MM.1S (cell line): ENCODE measurements at regions not wholly inside any gene's neighbourhood (a gene's known extent, or its start where the extent isn't known, plus 50 kb on each side); places are given as distances from the start of the nearest gene placed in this dataset.

Experiments used
- DNase-seq: peaks from one replicate; pipeline ENCODE4 v3.0.0-alpha.2; 2015
- H2AFZ ChIP-seq: fragments of 300-600 bp; sonication (generic); 2 replicates; pipeline ENCODE4 v1.6.0; 2016; ENCODE audit warnings: antibody characterized with exemption, low read length
- H3F3A ChIP-seq: fragments of 300-600 bp; sonication (generic); 2 replicates; pipeline ENCODE4 v1.6.1; 2016; ENCODE audit warnings: mild to moderate bottlenecking, antibody characterized with exemption, low read length, moderate library complexity, mixed read lengths; ENCODE audit not compliant: insufficient read depth
- H3K27ac ChIP-seq: fragments of 300-600 bp; sonication (generic); 2 replicates; pipeline ENCODE4 v1.5.1; 2016; ENCODE audit warnings: mild to moderate bottlenecking, low read length
- H3K27me3 ChIP-seq: fragments of 300-600 bp; sonication (generic); replicated peaks from 2 replicates; pipeline ENCODE4 v1.6.0; 2016; ENCODE audit warnings: low read length; ENCODE audit not compliant: insufficient read depth
- H3K36me3 ChIP-seq: fragments of 300-600 bp; sonication (generic); replicated peaks from 2 replicates; pipeline ENCODE4 v1.6.1; 2016; ENCODE audit warnings: mild to moderate bottlenecking, low read length, mixed read lengths; ENCODE audit not compliant: insufficient read depth
- H3K4me1 ChIP-seq: fragments of 300-600 bp; sonication (generic); 2 replicates; pipeline ENCODE4 v1.6.1; 2016; ENCODE audit warnings: low read length, mixed read lengths
- H3K4me2 ChIP-seq: fragments of 300-600 bp; sonication (generic); 2 replicates; pipeline ENCODE4 v1.6.0; 2016; ENCODE audit warnings: low read depth, low read length
- H3K4me3 ChIP-seq: fragments of 300-600 bp; sonication (generic); 2 replicates; pipeline ENCODE4 v1.5.1; 2016; ENCODE audit warnings: low read length, mixed read lengths
- H3K79me2 ChIP-seq: fragments of 300-600 bp; sonication (generic); 2 replicates; pipeline ENCODE4 v1.6.1; 2016; ENCODE audit warnings: mixed run types, low read length, mixed read lengths
- H3K9ac ChIP-seq: fragments of 300-600 bp; sonication (generic); 2 replicates; pipeline ENCODE4 v1.6.1; 2016; ENCODE audit warnings: low read length, mixed read lengths
- H3K9me2 ChIP-seq: fragments of 300-600 bp; sonication (generic); replicated peaks from 2 replicates; pipeline ENCODE4 v1.6.1; 2016; ENCODE audit warnings: mild to moderate bottlenecking, low read length, mixed read lengths; ENCODE audit not compliant: insufficient read depth
- H3K9me3 ChIP-seq: fragments of 300-600 bp; sonication (generic); replicated peaks from 2 replicates; pipeline ENCODE4 v1.6.1; 2016; ENCODE audit warnings: mild to moderate bottlenecking, low read length, mixed read lengths; ENCODE audit not compliant: insufficient read depth
- H4K20me1 ChIP-seq: fragments of 300-600 bp; sonication (generic); 2 replicates; pipeline ENCODE4 v1.6.1; 2016; ENCODE audit warnings: mild to moderate bottlenecking, low read length, moderate library complexity, mixed read lengths; ENCODE audit not compliant: insufficient read depth
- CTCF ChIP-seq: fragments of 300-600 bp; sonication (generic); IDR thresholded peaks from 2 replicates; pipeline ENCODE4 v1.5.1; 2016; ENCODE audit warnings: antibody characterized with exemption, low read length, mixed read lengths
- EZH2 ChIP-seq: fragments of 300-600 bp; sonication (generic); optimal IDR thresholded peaks from 2 replicates; pipeline ENCODE3; 2017; ENCODE audit warnings: low read depth, mild to moderate bottlenecking, antibody characterized with exemption, low read length, mixed read lengths
- EZH2phosphoT487 ChIP-seq: fragments of 300-600 bp; sonication (generic); IDR thresholded peaks from 2 replicates; pipeline ENCODE4 v1.6.1; 2018; ENCODE audit warnings: antibody characterized with exemption, low read length

- no peak for DNase-seq
- Histone ChIP-seq H2AFZ (no peak overlapping the region), H3K9me3 (no peaks in the 10 kb centered on the region)
These were observed 735.0 kb upstream of the ZWINT start for GRCh38 chr10:57096044-57096443.

GRCh38 chr10:57094965-57095364 lies 733.9 kb upstream of the ZWINT start:
- H3K36me3 ChIP-seq = no peaks in the 10 kb centered on the region
- no peaks in the 10 kb centered on the region for H3K9me2 ChIP-seq
- H2AFZ ChIP-seq = no peak overlapping the region
- H3K4me1 ChIP-seq = no peaks in the 10 kb centered on the region
- no peak overlapping the region for H3K4me2 ChIP-seq
- H4K20me1 ChIP-seq = no peaks in the 10 kb centered on the region
- no peak overlapping the region for H3K27ac ChIP-seq
- DNase-seq = no peak
- H3K9ac ChIP-seq = no peak overlapping the region
- H3K9me3 ChIP-seq = no peaks in the 10 kb centered on the region
- no peak for TF ChIP-seq EZH2
- TF ChIP-seq CTCF = no peak
- TF ChIP-seq EZH2phosphoT487 = no peak
- no peaks in the 10 kb centered on the region for H3K27me3 ChIP-seq
- no peaks in the 10 kb centered on the region for H3K79me2 ChIP-seq
- H3F3A ChIP-seq = no peaks in the 10 kb centered on the region
- no peak overlapping the region for H3K4me3 ChIP-seq

More at GRCh38 chr10:57096044-57096443, 735.0 kb upstream of the ZWINT start:
- H3K36me3 ChIP-seq = no peaks in the 10 kb centered on the region
- H3K27ac ChIP-seq = no peak overlapping the region
- no peaks in the 10 kb centered on the region for H3K27me3 ChIP-seq
- H3K4me2 ChIP-seq = no peak overlapping the region
- no peak overlapping the region for H3K9ac ChIP-seq
- no peaks in the 10 kb centered on the region for H4K20me1 ChIP-seq
- no peak for TF ChIP-seq CTCF
- no peak for TF ChIP-seq EZH2
- TF ChIP-seq EZH2phosphoT487 = no peak
- no peaks in the 10 kb centered on the region for H3K9me2 ChIP-seq
- H3K79me2 ChIP-seq = no peaks in the 10 kb centered on the region
- H3K4me1 ChIP-seq = no peaks in the 10 kb centered on the region
- H3K4me3 ChIP-seq = no peak overlapping the region
- H3F3A ChIP-seq = no peaks in the 10 kb centered on the region

- no peak for DNase-seq
- Histone ChIP-seq H3K79me2 (no peaks in the 10 kb centered on the region), H3K4me2 (no peak overlapping the region), H3K27ac (no peak overlapping the region), H3K4me3 (no peak overlapping the region), H3K9me2 (no peaks in the 10 kb centered on the region), H3K36me3 (no peaks in the 10 kb centered on the region), H3K27me3 (no peaks in the 10 kb centered on the region), H4K20me1 (no peaks in the 10 kb centered on the region), H3K9me3 (no peaks in the 10 kb centered on the region), H2AFZ (no peak overlapping the region), H3K4me1 (no peaks in the 10 kb centered on the region), H3F3A (no peaks in the 10 kb centered on the region), H3K9ac (no peak overlapping the region)
- TF ChIP-seq EZH2phosphoT487 = no peak
- no peak for TF ChIP-seq EZH2
- TF ChIP-seq CTCF = no peak
These were observed 733.0 kb upstream of the ZWINT start for GRCh38 chr10:57094083-57094482.
